ENCODE measurements at regions not wholly inside any gene's neighbourhood (a gene's known extent, or its start where the extent isn't known, plus 50 kb on each side); places are given as distances from the start of the nearest gene placed in this dataset.

GRCh38 chr5:175148636-175149172 lies 295.3 kb downstream of the DRD1 start:
- DNase-seq (ENCODE audit: low read depth): no peak
- TF ChIP-seq CTCF (IDR thresholded peaks at IDR 0.05; ENCODE audit: control insufficient read depth, insufficient read depth, low read depth, low read length, missing control alignments): no peak
- H3K4me3 ChIP-seq (ENCODE audit: control insufficient read depth, low read depth, low read length): no peak overlapping the region

- TF ChIP-seq CTCF (IDR thresholded peaks at IDR 0.05; ENCODE audit: control insufficient read depth, insufficient read depth, low read depth, low read length, missing control alignments): no peak
- H3K4me3 ChIP-seq (ENCODE audit: control insufficient read depth, low read depth, low read length): no peak overlapping the region
- no peak for DNase-seq (ENCODE audit: low read depth)
Observed at GRCh38 chr5:175146733-175147132, 297.2 kb downstream of the DRD1 start.

- TF ChIP-seq CTCF (IDR thresholded peaks at IDR 0.05; ENCODE audit: control insufficient read depth, insufficient read depth, low read depth, low read length, missing control alignments): no peak
- DNase-seq (ENCODE audit: low read depth): no peak
- H3K4me3 ChIP-seq (ENCODE audit: control insufficient read depth, low read depth, low read length): no peak overlapping the region
Observed at GRCh38 chr5:175141421-175141820, 302.6 kb downstream of the DRD1 start.

GRCh38 chr5:175133185-175133584 lies 310.8 kb downstream of the DRD1 start:
- TF ChIP-seq CTCF (IDR thresholded peaks at IDR 0.05; ENCODE audit: control insufficient read depth, insufficient read depth, low read depth, low read length, missing control alignments): peak; percentile 34
- no peak for DNase-seq (ENCODE audit: low read depth)
- no peak overlapping the region for H3K4me3 ChIP-seq (ENCODE audit: control insufficient read depth, low read depth, low read length)

- H3K4me3 ChIP-seq (ENCODE audit: control insufficient read depth, low read depth, low read length): no peak overlapping the region
- TF ChIP-seq CTCF (IDR thresholded peaks at IDR 0.05; ENCODE audit: control insufficient read depth, insufficient read depth, low read depth, low read length, missing control alignments): no peak
- DNase-seq (ENCODE audit: low read depth): no peak
Observed at GRCh38 chr5:175131432-175131831, 312.6 kb downstream of the DRD1 start.

GRCh38 chr5:175129619-175130018 lies 314.4 kb downstream of the DRD1 start:
- no peak overlapping the region for H3K4me3 ChIP-seq (ENCODE audit: control insufficient read depth, low read depth, low read length)
- TF ChIP-seq CTCF (IDR thresholded peaks at IDR 0.05; ENCODE audit: control insufficient read depth, insufficient read depth, low read depth, low read length, missing control alignments): no peak
- DNase-seq (ENCODE audit: low read depth): no peak

GRCh38 chr5:175129121-175129520 lies 314.9 kb downstream of the DRD1 start:
- no peak for DNase-seq (ENCODE audit: low read depth)
- no peak overlapping the region for H3K4me3 ChIP-seq (ENCODE audit: control insufficient read depth, low read depth, low read length)
- TF ChIP-seq CTCF (IDR thresholded peaks at IDR 0.05; ENCODE audit: control insufficient read depth, insufficient read depth, low read depth, low read length, missing control alignments): no peak

Measured in AG09309 (cell line).